DOHH2 (cell line): ENCODE measurements at regions not wholly inside any gene's neighbourhood (a gene's known extent, or its start where the extent isn't known, plus 50 kb on each side); places are given as distances from the start of the nearest gene placed in this dataset.

Experiments
- EZH2phosphoT487 ChIP-seq: fragments of 200-600 bp; sonication (generic); IDR thresholded peaks from 2 replicates; pipeline ENCODE4 v1.6.1; 2017; ENCODE audit warnings: borderline replicate concordance, mild to moderate bottlenecking, antibody characterized with exemption, low read length, moderate library complexity, mixed read lengths
- TF ChIP-seq, protein P1 (sequence below): fragments of 200-600 bp; sonication (generic); IDR thresholded peaks from one replicate; pipeline ENCODE4 v1.5.1; 2014; ENCODE audit warnings: antibody characterized with exemption, mild to moderate bottlenecking, low read depth, low read length; ENCODE audit not compliant: poor library complexity, severe bottlenecking

- TF ChIP-seq, protein P1, sequence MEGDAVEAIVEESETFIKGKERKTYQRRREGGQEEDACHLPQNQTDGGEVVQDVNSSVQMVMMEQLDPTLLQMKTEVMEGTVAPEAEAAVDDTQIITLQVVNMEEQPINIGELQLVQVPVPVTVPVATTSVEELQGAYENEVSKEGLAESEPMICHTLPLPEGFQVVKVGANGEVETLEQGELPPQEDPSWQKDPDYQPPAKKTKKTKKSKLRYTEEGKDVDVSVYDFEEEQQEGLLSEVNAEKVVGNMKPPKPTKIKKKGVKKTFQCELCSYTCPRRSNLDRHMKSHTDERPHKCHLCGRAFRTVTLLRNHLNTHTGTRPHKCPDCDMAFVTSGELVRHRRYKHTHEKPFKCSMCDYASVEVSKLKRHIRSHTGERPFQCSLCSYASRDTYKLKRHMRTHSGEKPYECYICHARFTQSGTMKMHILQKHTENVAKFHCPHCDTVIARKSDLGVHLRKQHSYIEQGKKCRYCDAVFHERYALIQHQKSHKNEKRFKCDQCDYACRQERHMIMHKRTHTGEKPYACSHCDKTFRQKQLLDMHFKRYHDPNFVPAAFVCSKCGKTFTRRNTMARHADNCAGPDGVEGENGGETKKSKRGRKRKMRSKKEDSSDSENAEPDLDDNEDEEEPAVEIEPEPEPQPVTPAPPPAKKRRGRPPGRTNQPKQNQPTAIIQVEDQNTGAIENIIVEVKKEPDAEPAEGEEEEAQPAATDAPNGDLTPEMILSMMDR = no peak
- TF ChIP-seq EZH2phosphoT487 = no peak
Observed at GRCh38 chr3:23094890-23095462, 108.2 kb upstream of the UBE2E2 start.
